ENCODE measurements at regions not wholly inside any gene's neighbourhood (a gene's known extent, or its start where the extent isn't known, plus 50 kb on each side); places are given as distances from the start of the nearest gene placed in this dataset.
"Not testable (repeated sequence)": the region's sequence is repeated elsewhere in the genome, so short reads cannot be mapped to it uniquely, and the experiment has no call there.

DNA sequence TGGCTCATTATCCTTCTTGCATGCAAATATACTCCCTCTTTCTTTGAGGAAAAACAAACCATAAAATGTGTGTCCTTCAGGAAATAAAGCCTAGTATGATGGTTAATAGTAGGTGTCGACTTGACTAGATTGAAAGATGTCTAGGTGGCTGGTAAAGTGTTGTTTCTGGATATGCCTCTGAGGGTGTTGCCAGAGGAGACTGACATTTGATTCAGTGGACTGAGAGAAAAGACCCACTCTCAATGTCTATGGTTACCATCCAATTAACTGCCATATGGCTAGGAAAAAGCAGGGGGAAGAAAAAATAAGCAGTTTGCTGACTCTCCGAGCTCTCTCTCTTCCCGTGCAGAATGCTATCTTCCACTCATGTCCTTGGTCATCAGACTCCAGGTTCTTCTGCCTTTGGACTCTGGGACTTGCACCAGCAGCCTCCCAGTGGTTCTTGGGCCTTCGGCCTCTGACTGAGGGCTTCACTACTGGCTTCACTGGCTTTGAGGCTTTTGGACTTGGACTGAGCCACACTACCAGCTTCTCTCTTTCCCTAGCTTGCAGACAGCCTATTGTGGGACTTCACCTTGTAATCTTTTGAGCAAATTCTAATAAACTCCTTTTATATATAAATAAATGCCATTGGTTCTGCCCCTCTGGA, 532.1 kb upstream of the HTR2C start:
- POLR2A ChIA-PET = no interaction called here
- TF ChIP-seq, protein P1, sequence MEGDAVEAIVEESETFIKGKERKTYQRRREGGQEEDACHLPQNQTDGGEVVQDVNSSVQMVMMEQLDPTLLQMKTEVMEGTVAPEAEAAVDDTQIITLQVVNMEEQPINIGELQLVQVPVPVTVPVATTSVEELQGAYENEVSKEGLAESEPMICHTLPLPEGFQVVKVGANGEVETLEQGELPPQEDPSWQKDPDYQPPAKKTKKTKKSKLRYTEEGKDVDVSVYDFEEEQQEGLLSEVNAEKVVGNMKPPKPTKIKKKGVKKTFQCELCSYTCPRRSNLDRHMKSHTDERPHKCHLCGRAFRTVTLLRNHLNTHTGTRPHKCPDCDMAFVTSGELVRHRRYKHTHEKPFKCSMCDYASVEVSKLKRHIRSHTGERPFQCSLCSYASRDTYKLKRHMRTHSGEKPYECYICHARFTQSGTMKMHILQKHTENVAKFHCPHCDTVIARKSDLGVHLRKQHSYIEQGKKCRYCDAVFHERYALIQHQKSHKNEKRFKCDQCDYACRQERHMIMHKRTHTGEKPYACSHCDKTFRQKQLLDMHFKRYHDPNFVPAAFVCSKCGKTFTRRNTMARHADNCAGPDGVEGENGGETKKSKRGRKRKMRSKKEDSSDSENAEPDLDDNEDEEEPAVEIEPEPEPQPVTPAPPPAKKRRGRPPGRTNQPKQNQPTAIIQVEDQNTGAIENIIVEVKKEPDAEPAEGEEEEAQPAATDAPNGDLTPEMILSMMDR (IDR thresholded peaks at IDR 0.05; ENCODE audit: insufficient read depth, low read depth, low read length) = no peak
- DNase-seq (ENCODE audit: low read depth) = no peak
- Histone ChIP-seq H3K27me3 (ENCODE audit: control insufficient read depth, insufficient read depth, low read length) (no peaks in the 10 kb centered on the region), H3K4me3 (ENCODE audit: low read depth, low read length) (no peak overlapping the region), H3K36me3 (ENCODE audit: control insufficient read depth, insufficient read depth, low read length) (no peaks in the 10 kb centered on the region)
- CTCF ChIA-PET = no interaction called here

DNA sequence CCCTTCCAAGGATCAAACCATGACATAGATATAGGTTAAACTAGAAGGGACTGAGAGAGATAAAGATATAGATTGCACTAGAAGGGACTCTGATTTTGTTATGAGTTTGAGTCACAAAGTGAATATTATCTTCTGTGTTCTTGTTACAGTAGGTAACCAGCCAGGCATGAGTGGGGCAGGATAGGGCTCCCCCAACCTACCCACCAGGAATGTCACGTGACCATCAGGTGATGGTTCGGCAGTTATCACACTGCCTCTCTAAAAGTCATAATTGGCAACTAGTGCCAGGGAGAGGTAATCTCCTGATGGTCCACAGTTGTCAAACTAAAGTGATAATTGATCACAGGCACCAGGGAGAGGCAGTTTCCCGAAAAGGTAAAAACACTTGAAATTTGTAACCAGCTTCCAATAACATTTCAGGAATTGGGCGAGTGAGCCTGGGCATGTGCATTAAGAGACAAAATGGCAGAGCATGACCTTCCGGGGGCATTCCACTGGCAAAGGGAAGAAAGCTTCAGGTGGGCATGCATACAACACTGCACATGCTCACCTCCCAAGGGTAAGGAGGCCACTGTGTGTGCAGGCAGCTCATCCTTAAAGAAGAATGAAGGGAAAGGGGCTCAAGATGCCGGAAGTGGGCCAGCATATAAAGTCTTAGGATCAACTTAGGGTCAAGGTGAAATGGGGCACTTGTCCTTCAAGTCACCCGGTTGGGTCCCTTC, 533.6 kb upstream of the HTR2C start:
- Histone ChIP-seq H3K36me3 (ENCODE audit: control insufficient read depth, insufficient read depth, low read length) (no peaks in the 10 kb centered on the region), H3K27me3 (ENCODE audit: control insufficient read depth, insufficient read depth, low read length) (no peaks in the 10 kb centered on the region), H3K4me3 (ENCODE audit: low read depth, low read length) (no peak overlapping the region)
- POLR2A ChIA-PET = no interaction called here
- CTCF ChIA-PET = no interaction called here
- DNase-seq (ENCODE audit: low read depth) = no peak
- TF ChIP-seq, protein P1 (IDR thresholded peaks at IDR 0.05; ENCODE audit: insufficient read depth, low read depth, low read length) = no peak

- Histone ChIP-seq H3K27me3 (ENCODE audit: control insufficient read depth, insufficient read depth, low read length) (no peaks in the 10 kb centered on the region), H3K4me3 (ENCODE audit: low read depth, low read length) (no peak overlapping the region), H3K36me3 (ENCODE audit: control insufficient read depth, insufficient read depth, low read length) (no peaks in the 10 kb centered on the region)
- TF ChIP-seq, protein P1 (IDR thresholded peaks at IDR 0.05; ENCODE audit: insufficient read depth, low read depth, low read length) = no peak
- ChIA-PET POLR2A (no interaction called here), CTCF (no interaction called here)
- DNase-seq (ENCODE audit: low read depth) = no peak
Measured at GRCh38 chrX:114049063-114049462, 534.8 kb upstream of the HTR2C start.

DNA sequence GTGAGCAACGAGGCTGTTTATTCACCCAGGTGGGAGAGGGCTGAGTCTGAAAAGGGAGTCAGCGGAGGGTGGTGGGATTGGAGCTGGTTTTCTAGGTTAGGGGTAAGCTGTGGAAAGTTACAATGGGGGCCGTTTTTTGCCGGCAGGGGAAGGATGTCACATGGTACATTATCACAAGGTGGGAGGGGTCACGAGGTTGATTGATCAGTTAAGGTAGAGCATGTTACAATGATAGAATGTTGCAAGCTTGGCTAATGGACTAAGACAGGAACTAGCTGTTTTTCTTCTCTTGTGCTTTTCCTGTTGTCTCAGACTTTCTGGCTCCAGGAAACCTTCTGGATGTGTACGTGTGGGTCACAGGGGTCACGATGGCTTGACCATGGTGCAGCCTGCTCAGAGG, 536.3 kb upstream of the HTR2C start:
- ChIA-PET CTCF (no interaction called here), POLR2A (no interaction called here)

GRCh38 chrX:114046695-114047279, 537.1 kb upstream of the HTR2C start:
- TF ChIP-seq, protein P1 (IDR thresholded peaks at IDR 0.05; ENCODE audit: insufficient read depth, low read depth, low read length) = no peak
- ChIA-PET CTCF (interaction anchor here (0.6 kb wide), 1 partner anchor 62 kb away, joined by 3 read pairs; no protein-coding TSS in a partner anchor), POLR2A (no interaction called here)
- no peaks in the 10 kb centered on the region for H3K27me3 ChIP-seq (ENCODE audit: control insufficient read depth, insufficient read depth, low read length)
- DNase-seq (ENCODE audit: low read depth) = no peak
- no peak overlapping the region for H3K4me3 ChIP-seq (ENCODE audit: low read depth, low read length)
- no peaks in the 10 kb centered on the region for H3K36me3 ChIP-seq (ENCODE audit: control insufficient read depth, insufficient read depth, low read length)

More for the DNA sequence above, 536.3 kb upstream of the HTR2C start:
- TF ChIP-seq, protein P1 (IDR thresholded peaks at IDR 0.05; ENCODE audit: insufficient read depth, low read depth, low read length) = no peak
- Histone ChIP-seq H3K4me3 (ENCODE audit: low read depth, low read length) (no peak overlapping the region), H3K36me3 (ENCODE audit: control insufficient read depth, insufficient read depth, low read length) (no peaks in the 10 kb centered on the region), H3K27me3 (ENCODE audit: control insufficient read depth, insufficient read depth, low read length) (no peaks in the 10 kb centered on the region)
- no peak for DNase-seq (ENCODE audit: low read depth)

DNA sequence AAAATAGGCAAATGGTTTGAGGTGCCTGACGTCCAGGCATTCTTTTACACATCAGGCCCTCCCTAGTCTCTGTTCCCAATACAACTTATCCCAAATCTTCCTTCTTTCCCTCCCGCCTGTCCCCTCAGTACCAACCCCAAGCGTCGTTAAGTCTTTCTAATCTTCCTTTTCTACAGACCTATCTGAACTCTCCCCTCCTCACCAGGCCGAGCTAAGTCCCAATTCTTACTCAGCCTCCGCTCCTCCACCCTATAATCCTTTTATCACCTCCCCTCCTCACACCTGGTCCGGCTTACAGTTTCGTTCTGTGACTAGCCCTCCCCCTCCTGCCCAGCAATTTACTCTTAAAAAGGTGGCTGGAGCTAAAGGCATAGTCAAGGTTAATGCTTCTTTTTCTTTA, 542.4 kb upstream of the HTR2C start:
- H3K27me3 ChIP-seq (ENCODE audit: control insufficient read depth, insufficient read depth, low read length); H3K36me3 ChIP-seq (ENCODE audit: control insufficient read depth, insufficient read depth, low read length); CTCF ChIA-PET; POLR2A ChIA-PET; DNase-seq (ENCODE audit: low read depth); H3K4me3 ChIP-seq (ENCODE audit: low read depth, low read length): not testable (repeated sequence)

DNA sequence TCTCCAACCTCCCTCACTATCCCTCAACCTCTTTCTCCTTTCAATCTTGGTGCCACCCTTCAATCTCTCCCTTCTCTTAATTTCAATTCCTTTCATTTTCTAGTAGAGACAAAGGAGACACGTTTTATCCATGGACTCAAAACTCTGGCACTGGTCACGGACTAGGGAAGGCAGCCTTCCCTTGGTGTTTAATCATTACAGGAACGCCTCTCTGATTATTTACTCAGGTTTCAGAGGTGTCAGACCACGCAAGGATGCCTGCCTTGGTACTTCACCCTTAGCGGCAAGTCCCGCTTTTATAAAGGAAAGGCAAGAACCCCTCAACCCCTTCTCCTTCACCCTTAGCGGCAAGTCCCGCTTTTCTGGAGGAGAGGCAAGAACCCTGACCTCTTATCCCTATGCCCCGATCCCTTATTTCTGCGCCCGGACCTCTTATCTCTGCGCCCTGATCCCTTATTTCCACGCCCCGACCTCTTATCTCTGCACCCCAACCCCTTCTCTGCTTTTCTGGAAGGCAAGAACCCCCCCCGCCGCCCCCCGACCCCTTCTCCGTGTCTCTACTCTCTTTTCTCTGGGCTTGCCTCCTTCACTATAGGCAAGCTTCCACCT, 543.1 kb upstream of the HTR2C start:
- POLR2A ChIA-PET; H3K36me3 ChIP-seq (ENCODE audit: control insufficient read depth, insufficient read depth, low read length); H3K4me3 ChIP-seq (ENCODE audit: low read depth, low read length); CTCF ChIA-PET; DNase-seq (ENCODE audit: low read depth); H3K27me3 ChIP-seq (ENCODE audit: control insufficient read depth, insufficient read depth, low read length): not testable (repeated sequence)
